ENCODE measurements at regions not wholly inside any gene's neighbourhood (a gene's known extent, or its start where the extent isn't known, plus 50 kb on each side); places are given as distances from the start of the nearest gene placed in this dataset.

DNA sequence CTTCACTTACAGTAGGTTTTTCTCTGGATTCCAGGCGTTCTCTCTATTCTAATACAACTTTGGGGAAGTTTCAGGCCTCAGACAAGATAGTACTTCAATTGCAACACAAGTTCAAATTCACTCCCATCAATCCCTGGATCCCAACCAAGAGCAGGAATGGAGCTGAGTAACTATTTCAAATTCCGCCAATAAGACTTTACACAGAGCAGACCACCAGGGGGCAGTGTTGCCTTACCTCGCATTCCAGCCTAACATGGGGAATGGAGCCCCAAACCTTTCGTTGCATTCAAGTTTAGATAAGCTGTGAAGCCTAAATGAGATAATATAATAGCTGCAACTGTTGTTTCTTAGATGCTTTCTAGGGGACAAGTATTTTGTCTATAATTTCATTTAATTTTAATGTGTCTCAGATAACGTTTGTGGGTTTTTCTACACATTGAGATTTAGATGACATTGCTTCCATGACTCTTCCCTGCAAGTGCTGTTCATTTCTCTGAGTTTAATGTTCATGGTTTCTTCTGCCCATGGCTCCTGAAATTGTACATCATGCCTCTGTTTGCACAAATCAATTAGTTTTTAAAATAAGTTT is 186.7 kb downstream of the NSUN3 start:
- Histone ChIP-seq H3K9me3 (ENCODE audit: severe bottlenecking) (no peaks in the 10 kb centered on the region), H3K4me3 (ENCODE audit: low read depth, low read length) (no peak overlapping the region), H3K36me3 (no peaks in the 10 kb centered on the region), H3K27me3 (ENCODE audit: insufficient read depth, low read depth, severe bottlenecking) (peaks cover 40% of the 10 kb centered on the region), H3K27ac (no peak overlapping the region)
- TF ChIP-seq, protein P1, sequence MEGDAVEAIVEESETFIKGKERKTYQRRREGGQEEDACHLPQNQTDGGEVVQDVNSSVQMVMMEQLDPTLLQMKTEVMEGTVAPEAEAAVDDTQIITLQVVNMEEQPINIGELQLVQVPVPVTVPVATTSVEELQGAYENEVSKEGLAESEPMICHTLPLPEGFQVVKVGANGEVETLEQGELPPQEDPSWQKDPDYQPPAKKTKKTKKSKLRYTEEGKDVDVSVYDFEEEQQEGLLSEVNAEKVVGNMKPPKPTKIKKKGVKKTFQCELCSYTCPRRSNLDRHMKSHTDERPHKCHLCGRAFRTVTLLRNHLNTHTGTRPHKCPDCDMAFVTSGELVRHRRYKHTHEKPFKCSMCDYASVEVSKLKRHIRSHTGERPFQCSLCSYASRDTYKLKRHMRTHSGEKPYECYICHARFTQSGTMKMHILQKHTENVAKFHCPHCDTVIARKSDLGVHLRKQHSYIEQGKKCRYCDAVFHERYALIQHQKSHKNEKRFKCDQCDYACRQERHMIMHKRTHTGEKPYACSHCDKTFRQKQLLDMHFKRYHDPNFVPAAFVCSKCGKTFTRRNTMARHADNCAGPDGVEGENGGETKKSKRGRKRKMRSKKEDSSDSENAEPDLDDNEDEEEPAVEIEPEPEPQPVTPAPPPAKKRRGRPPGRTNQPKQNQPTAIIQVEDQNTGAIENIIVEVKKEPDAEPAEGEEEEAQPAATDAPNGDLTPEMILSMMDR (IDR thresholded peaks at IDR 0.05; ENCODE audit: low read depth, low read length) = peak; percentile 79
- peak; percentile 62 for DNase-seq

DNA sequence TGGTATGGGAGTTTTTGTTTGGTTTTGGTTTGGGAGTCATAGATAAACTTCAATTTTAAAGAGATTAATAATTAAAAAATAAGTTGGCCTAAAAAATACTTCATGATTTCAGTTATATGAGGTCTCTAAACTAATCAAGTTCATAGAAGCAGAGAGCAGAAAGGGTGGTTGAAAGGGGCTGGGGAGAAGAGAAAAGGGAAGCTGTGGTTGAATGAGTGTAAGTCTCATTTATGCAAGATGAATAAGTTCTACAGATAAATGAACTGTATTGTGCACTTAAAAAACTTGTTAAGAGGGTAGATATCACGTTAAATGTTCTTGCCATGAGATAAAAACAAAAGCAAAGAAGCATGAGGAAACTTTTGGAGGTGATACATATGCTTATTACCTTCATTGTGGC is 188.7 kb downstream of the NSUN3 start:
- Histone ChIP-seq H3K9me3 (ENCODE audit: severe bottlenecking) (no peaks in the 10 kb centered on the region), H3K27ac (no peak overlapping the region), H3K4me3 (ENCODE audit: low read depth, low read length) (no peak overlapping the region), H3K36me3 (no peaks in the 10 kb centered on the region), H3K27me3 (ENCODE audit: insufficient read depth, low read depth, severe bottlenecking) (peaks cover 47% of the 10 kb centered on the region)
- DNase-seq = no peak
- TF ChIP-seq, protein P1 (IDR thresholded peaks at IDR 0.05; ENCODE audit: low read depth, low read length) = no peak

DNA sequence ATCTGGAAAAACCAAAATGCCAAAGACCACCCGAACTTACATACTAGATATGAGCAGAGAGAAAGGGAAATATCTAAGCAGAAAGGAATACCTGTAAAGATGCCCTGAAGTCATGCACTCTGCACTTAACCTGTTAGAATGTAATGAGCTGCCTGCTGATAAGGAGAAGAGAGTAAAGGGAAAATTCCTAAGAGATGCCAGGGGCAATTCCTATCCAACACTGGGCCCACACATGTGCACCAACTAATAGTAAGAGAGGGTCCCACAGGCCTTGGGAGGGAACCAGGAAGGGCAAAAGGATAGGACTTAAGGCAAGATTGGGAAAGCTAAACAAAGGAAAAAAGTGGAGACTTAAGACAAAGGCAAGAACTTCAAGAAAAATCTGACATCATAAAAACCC is 189.5 kb downstream of the NSUN3 start:
- TF ChIP-seq, protein P1 (IDR thresholded peaks at IDR 0.05; ENCODE audit: low read depth, low read length) = no peak
- Histone ChIP-seq H3K36me3 (no peaks in the 10 kb centered on the region), H3K4me3 (ENCODE audit: low read depth, low read length) (no peak overlapping the region), H3K9me3 (ENCODE audit: severe bottlenecking) (no peaks in the 10 kb centered on the region), H3K27ac (no peak overlapping the region), H3K27me3 (ENCODE audit: insufficient read depth, low read depth, severe bottlenecking) (peaks cover 46% of the 10 kb centered on the region)
- DNase-seq = no peak

DNA sequence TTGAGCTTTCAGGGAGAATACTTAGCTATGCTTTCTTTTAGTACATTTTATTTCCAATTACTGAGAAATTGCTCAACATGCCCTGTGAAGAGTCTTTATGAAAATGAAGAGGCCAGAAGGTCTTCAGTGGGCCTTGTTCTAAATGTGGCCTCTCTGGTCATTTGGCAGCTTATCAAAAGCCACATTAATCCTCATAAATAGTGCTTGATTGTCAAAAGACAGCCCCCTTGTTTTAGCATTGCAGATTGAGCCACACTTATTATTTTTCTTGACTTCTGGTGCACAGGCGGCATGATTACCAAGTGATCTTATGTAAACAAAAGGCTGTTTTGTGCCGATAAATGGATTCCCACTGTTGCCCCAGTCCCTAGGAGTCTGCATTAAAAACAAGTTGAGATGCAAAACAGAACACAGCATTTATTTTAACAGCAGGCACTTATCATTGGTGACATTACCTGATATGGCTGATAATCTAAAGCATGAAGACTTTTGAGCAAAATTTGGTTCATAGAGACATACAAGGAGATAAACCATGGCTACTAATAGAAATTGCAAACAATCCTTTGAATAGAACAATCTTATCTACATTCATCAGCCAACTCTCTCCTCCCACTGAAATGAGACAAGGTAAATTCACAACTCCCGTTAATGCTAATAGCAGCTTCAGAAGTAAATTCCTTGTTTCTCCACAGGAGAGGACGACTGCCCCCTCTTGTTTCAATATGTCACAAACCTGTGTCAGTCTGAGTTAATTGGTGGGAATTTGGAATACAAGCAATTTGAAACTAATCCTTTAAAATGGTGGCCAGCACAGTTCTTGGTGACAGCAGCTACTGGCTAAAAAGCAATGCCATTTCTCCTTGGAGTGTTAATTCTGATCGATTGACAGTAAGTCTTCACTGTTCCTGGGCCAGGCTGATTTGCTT is 194.3 kb downstream of the NSUN3 start:
- DNase-seq = no peak
- Histone ChIP-seq H3K36me3 (no peaks in the 10 kb centered on the region), H3K4me3 (ENCODE audit: low read depth, low read length) (no peak overlapping the region), H3K27ac (no peak overlapping the region), H3K27me3 (ENCODE audit: insufficient read depth, low read depth, severe bottlenecking) (peaks cover 42% of the 10 kb centered on the region), H3K9me3 (ENCODE audit: severe bottlenecking) (no peaks in the 10 kb centered on the region)
- TF ChIP-seq, protein P1 (IDR thresholded peaks at IDR 0.05; ENCODE audit: low read depth, low read length) = no peak

DNA sequence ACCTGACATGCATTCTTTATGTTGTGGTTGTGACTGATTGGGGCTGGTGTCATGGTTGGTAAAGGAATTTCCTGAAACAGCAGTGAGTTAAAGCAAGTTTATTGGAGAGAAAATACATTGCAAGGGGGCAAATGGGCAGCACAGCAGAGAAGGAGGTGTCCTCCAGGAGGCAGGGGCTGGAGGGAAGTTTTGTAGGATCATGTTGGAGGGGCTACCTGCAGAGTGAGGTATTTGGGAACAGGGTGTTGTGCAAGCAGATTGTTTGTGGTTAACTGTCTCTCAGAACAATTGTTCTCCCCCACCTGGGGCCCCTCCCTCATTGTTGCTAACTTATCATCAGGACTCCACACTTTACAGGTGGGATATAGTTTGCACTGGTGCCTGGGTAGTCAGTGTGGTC is 196.0 kb downstream of the NSUN3 start:
- H3K4me3 ChIP-seq (ENCODE audit: low read depth, low read length) = no peak overlapping the region
- TF ChIP-seq, protein P1 (IDR thresholded peaks at IDR 0.05; ENCODE audit: low read depth, low read length) = no peak
- no peaks in the 10 kb centered on the region for H3K9me3 ChIP-seq (ENCODE audit: severe bottlenecking)
- H3K27ac ChIP-seq = no peak overlapping the region
- H3K27me3 ChIP-seq (ENCODE audit: insufficient read depth, low read depth, severe bottlenecking) = peaks cover 40% of the 10 kb centered on the region
- no peaks in the 10 kb centered on the region for H3K36me3 ChIP-seq
- DNase-seq = no peak
